ENCODE measurements at regions not wholly inside any gene's neighbourhood (a gene's known extent, or its start where the extent isn't known, plus 50 kb on each side); places are given as distances from the start of the nearest gene placed in this dataset.

DNA sequence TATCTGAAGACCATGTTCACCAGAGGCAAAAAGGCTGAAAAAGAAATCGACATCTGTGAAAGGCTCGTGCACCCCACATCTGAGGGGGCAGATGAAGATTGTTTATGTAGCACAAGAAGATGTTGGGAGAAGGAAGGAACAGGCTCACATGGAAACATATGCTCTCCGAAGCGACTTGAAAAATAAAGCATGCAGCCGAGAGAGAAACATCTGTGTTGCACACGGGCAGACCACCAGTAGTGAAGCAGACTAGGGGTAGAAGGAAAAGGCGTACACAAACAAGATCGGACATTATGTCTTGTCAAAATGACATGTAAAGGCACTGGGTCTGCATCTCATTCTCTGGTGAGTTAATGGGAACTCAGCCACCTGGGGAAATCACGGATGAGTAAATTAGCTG is 356.5 kb downstream of the ZIC4 start (continued):
- TF ChIP-seq, protein P1, sequence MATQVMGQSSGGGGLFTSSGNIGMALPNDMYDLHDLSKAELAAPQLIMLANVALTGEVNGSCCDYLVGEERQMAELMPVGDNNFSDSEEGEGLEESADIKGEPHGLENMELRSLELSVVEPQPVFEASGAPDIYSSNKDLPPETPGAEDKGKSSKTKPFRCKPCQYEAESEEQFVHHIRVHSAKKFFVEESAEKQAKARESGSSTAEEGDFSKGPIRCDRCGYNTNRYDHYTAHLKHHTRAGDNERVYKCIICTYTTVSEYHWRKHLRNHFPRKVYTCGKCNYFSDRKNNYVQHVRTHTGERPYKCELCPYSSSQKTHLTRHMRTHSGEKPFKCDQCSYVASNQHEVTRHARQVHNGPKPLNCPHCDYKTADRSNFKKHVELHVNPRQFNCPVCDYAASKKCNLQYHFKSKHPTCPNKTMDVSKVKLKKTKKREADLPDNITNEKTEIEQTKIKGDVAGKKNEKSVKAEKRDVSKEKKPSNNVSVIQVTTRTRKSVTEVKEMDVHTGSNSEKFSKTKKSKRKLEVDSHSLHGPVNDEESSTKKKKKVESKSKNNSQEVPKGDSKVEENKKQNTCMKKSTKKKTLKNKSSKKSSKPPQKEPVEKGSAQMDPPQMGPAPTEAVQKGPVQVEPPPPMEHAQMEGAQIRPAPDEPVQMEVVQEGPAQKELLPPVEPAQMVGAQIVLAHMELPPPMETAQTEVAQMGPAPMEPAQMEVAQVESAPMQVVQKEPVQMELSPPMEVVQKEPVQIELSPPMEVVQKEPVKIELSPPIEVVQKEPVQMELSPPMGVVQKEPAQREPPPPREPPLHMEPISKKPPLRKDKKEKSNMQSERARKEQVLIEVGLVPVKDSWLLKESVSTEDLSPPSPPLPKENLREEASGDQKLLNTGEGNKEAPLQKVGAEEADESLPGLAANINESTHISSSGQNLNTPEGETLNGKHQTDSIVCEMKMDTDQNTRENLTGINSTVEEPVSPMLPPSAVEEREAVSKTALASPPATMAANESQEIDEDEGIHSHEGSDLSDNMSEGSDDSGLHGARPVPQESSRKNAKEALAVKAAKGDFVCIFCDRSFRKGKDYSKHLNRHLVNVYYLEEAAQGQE (IDR thresholded peaks at IDR 0.05; ENCODE audit: low read depth): no peak
- no peak for TF ChIP-seq EZH2 (IDR thresholded peaks at IDR 0.05)

DNA sequence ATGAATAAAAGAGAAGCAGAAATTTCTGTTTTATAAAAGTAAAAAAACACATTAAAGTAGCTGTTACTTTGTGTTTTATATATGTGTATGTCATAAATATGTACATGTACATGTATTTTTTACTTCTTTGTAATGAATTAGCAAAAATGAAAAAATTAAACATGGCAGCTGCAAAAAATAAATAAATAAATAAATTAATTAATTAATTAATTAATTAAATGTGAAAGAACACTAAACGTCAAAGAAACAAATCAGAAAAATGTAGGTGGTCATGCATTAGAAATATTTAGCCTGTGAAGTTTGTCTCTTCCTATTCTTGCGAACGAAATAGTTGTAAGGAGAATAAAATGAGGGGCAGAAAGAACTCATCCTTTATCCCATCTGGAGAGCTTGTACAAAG is 357.0 kb downstream of the ZIC4 start:
- intact Hi-C loops (cut with micrococcal nuclease): no loop called here
- no peaks in the 10 kb centered on the region for H3K9me2 ChIP-seq (ENCODE audit: insufficient read depth)
- TF ChIP-seq EZH2phosphoT487 (IDR thresholded peaks at IDR 0.05; ENCODE audit: borderline replicate concordance): no peak
- no peak for TF ChIP-seq ZFX (IDR thresholded peaks at IDR 0.05)
- TF ChIP-seq SRF (IDR thresholded peaks at IDR 0.05; ENCODE audit: low read depth): no peak
- no peak for TF ChIP-seq SP1 (IDR thresholded peaks at IDR 0.05; ENCODE audit: low read depth)
- TF ChIP-seq EGR1 (IDR thresholded peaks at IDR 0.05; ENCODE audit: low read depth): no peak
- no peak for TF ChIP-seq JUND (IDR thresholded peaks at IDR 0.05)
- no peak for TF ChIP-seq EZH2 (IDR thresholded peaks at IDR 0.05)
- TF ChIP-seq, protein P2, sequence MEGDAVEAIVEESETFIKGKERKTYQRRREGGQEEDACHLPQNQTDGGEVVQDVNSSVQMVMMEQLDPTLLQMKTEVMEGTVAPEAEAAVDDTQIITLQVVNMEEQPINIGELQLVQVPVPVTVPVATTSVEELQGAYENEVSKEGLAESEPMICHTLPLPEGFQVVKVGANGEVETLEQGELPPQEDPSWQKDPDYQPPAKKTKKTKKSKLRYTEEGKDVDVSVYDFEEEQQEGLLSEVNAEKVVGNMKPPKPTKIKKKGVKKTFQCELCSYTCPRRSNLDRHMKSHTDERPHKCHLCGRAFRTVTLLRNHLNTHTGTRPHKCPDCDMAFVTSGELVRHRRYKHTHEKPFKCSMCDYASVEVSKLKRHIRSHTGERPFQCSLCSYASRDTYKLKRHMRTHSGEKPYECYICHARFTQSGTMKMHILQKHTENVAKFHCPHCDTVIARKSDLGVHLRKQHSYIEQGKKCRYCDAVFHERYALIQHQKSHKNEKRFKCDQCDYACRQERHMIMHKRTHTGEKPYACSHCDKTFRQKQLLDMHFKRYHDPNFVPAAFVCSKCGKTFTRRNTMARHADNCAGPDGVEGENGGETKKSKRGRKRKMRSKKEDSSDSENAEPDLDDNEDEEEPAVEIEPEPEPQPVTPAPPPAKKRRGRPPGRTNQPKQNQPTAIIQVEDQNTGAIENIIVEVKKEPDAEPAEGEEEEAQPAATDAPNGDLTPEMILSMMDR (IDR thresholded peaks at IDR 0.05 in 2 of 3, conservative IDR thresholded peaks at IDR 0.05 in 1 of 3; ENCODE audit: borderline replicate concordance in 1 of 3, insufficient read depth in 1 of 3, low read depth in 2 of 3, low read length in 2 of 3): no peak
- TF ChIP-seq TCF7L2 (IDR thresholded peaks at IDR 0.05; ENCODE audit: borderline replicate concordance, extremely low read depth, insufficient read depth, insufficient read length): no peak
- no peak for TF ChIP-seq FOSL1 (IDR thresholded peaks at IDR 0.05; ENCODE audit: low read depth)
- TF ChIP-seq ELF1 (IDR thresholded peaks at IDR 0.05; ENCODE audit: borderline replicate concordance, low read depth): no peak
- no peak for TF ChIP-seq RAD21 (IDR thresholded peaks at IDR 0.05; ENCODE audit: low read depth)
- TF ChIP-seq CEBPB (IDR thresholded peaks at IDR 0.05; ENCODE audit: low read depth): no peak
- TF ChIP-seq, protein P3, sequence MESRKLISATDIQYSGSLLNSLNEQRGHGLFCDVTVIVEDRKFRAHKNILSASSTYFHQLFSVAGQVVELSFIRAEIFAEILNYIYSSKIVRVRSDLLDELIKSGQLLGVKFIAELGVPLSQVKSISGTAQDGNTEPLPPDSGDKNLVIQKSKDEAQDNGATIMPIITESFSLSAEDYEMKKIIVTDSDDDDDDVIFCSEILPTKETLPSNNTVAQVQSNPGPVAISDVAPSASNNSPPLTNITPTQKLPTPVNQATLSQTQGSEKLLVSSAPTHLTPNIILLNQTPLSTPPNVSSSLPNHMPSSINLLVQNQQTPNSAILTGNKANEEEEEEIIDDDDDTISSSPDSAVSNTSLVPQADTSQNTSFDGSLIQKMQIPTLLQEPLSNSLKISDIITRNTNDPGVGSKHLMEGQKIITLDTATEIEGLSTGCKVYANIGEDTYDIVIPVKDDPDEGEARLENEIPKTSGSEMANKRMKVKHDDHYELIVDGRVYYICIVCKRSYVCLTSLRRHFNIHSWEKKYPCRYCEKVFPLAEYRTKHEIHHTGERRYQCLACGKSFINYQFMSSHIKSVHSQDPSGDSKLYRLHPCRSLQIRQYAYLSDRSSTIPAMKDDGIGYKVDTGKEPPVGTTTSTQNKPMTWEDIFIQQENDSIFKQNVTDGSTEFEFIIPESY (IDR thresholded peaks at IDR 0.05; ENCODE audit: extremely low read depth, insufficient replicate concordance, low read length): no peak
- no peaks in the 10 kb centered on the region for H3K9me3 ChIP-seq (ENCODE audit: control insufficient read depth in 1 of 2, insufficient read depth in 1 of 2, low read depth in 1 of 2, low read length in 2 of 2)
- no TSS peak for BruUV-seq (replicated peaks)
- H3K4me2 ChIP-seq (ENCODE audit: low read length): no peak overlapping the region
- H3K79me2 ChIP-seq (ENCODE audit: insufficient read depth, low read length): no peaks in the 10 kb centered on the region
- ChIA-PET RAD21 (ENCODE audit: low non-redundant PET in 1 of 2, low total read pairs in 2 of 2, uncharacterized antibody in 2 of 2, unreplicated experiment in 2 of 2) (interaction anchor here in 1 of 2 experiments (0.7 kb wide), 1 partner anchor 121 kb away, joined by 3 read pairs; no protein-coding TSS in a partner anchor), POLR2A (no interaction called here), CTCF (no interaction called here)
- H3K4me3 ChIP-seq (replicated peaks in 1 of 2; ENCODE audit: low read depth in 1 of 2, low read length in 2 of 2): no peak overlapping the region
- no peaks in the 10 kb centered on the region for H3K4me1 ChIP-seq (ENCODE audit: control insufficient read depth in 1 of 2, insufficient read depth in 2 of 2, low read length in 2 of 2)
- DNase-seq (ENCODE audit: low read depth, low spot score) (no peak), ATAC-seq (no peak)
- no peak overlapping the region for H2AFZ ChIP-seq (ENCODE audit: low read depth, low read length, poor library complexity, severe bottlenecking)
- no peaks in the 10 kb centered on the region for H3K36me3 ChIP-seq (ENCODE audit: control insufficient read depth in 1 of 2, insufficient read depth in 2 of 2, low read length in 2 of 2)
- no peaks in the 10 kb centered on the region for H3K27me3 ChIP-seq (ENCODE audit: insufficient read depth, low read length)
- no peak overlapping the region for H3K9ac ChIP-seq (ENCODE audit: low read length)
- no peaks in the 10 kb centered on the region for H4K20me1 ChIP-seq (ENCODE audit: insufficient read depth)
- H3K27ac ChIP-seq (ENCODE audit: low read depth, low read length): no peak overlapping the region
